GM18502 (cell line): ENCODE measurements at regions not wholly inside any gene's neighbourhood (a gene's known extent, or its start where the extent isn't known, plus 50 kb on each side); places are given as distances from the start of the nearest gene placed in this dataset.
"Not testable (repeated sequence)": the region's sequence is repeated elsewhere in the genome, so short reads cannot be mapped to it uniquely, and the experiment has no call there.

ENCODE experiments used
- ATAC-seq: cut with Tn5 transposase; IDR thresholded peaks from one replicate; pipeline ENCODE4 v1.9.1; 2021; ENCODE audit warnings: mild to moderate bottlenecking; ENCODE audit not compliant: unreplicated experiment, poor library complexity

DNA sequence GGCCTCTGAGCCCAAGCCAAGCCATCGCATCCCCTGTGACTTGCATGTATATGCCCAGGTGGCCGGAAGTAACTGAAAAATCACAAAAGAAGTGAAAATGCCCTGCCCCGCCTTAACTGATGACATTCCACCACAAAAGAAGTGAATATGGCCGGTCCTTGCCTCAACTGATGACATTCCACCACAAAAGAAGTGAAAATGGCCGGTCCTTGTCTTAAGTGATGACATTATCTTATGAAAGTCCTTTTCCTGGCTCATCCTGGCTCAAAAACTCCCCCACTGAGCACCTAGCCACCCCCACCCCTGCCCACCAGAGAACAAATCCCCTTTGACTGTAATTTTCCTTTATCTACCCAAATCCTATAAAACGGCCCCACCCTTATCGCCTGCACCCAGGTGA is 712.7 kb upstream of the PABPC4L start:
- ATAC-seq = not testable (repeated sequence)

DNA sequence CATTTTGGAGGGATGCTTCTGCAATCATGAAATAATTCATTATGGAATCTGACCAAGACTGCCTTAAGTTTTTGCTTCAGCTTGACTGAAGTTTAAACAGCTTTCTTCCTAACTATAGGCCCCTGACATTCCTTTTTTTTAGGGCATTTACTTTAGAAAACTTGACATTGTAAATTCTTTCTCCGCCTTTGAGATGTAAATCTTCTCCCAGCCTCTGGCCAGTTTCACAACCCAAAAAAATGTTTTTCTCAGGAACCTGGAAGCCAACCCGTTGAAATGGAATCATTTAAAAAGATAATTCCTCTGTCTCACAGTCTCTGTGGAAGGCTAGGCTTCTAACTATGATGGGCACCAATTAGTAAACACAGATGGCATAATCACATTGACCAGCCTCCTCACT is 710.4 kb upstream of the PABPC4L start:
- ATAC-seq = no peak

DNA sequence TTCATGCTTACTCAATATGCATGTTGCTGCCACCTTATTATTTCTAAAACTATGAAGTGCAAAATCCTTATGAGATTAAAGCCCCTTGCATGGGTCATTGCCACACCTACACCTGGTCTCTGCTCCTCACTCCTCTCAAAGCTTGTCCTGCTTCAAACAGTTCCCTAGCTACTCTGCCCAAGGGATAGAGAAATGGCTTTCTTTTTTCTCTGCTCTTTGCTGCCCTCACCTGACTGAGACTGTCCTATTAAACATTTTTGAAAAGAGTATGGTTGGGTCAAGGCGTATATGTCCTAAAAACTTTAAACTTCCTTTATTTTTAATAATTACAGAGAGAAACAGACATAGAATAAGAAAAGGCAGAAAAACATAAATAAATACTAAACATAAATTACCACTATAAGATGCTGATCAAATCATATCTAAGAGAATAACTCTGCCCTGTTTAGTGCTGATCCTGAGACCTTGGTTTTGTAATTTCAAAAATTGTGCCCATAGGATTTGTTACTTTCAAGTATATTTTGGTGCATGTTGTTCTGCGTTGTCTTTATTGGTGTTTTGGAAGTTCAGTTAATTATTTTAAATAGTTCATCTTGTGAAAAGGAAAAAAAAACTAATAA is 704.9 kb upstream of the PABPC4L start:
- ATAC-seq = no peak

DNA sequence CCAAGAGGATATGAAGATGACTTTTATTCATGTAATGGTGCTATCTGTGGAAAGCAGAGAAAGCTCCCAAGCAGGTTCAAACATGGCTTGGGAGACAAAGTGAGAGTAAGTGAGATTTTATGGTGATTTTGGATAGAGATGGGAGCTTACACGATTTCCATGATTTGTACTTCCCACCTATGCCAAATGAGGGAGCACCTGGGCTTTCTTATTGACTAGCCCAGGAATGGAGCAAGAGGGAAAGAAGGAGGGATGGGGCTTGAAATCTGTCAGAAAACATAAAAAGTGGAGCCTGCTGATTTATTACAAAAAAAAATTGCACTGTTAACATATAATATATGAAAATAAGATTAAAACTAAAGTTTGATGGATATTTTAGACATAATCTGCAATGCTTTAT is 703.5 kb upstream of the PABPC4L start:
- no peak for ATAC-seq

DNA sequence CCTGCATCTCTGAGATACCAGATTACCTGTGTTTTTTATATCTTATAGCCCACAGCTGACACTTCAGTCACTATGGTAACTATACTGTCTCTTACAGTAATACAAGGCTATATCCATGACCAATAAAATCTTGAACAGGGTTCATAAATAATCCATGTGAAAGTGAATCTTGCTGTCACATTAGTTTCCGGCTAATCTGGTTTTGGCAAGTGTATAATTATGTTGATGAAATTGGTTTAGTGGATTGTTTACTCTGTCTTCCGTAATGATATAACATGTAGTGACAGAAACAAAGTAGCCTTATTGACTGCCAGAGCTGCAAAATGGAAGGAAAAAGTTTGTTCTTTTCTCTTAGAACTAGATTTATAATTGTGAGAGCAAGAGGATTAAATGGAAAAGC is 686.6 kb upstream of the PABPC4L start:
- no peak for ATAC-seq

DNA sequence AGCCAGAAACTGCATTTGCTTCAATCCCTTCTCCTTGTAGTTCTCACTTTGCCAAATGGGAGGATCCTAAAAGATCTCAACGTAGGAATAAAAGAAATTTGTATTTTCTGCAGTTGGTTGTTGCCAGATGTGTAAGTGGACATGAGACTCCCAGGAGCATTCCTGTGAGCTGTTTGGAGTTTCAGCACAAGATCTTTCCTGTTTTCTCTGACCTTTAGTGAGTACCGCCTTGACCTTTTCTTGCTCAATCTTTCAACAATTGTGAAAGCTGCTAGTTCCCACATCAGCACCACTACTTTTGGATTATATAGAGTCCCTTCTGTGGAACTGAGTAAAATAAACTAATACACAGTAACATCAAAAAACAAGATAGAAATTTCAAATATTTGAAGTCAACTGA is 683.8 kb upstream of the PABPC4L start:
- ATAC-seq = no peak

DNA sequence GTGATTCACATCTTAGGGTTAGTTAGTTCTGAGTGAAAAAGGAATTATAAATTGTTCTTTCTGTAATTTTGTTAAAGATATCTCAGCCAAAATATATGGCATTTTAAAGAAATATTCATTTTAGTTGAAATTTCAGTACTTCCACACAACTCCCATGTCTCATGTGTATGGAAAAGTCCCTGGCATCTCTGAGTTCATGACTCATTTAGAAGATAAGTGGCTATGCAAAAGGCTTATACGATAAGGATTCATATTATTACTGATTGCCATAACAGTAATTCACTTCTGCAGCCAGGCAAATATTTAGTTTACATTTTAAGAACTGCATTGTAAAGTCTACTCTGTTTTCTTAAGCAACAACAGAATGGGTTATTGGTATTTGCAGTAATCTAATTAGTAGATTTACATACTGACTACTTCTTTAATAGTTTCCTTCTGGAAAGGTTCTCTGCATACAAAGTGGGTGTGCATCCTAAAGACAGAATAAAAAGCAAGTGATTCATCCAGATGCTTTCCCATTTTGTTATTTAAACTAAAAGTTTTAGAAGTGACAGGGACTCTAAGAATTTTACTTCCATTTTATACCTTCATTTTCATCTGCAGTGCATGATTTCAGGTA is 682.4 kb upstream of the PABPC4L start:
- ATAC-seq = no peak

DNA sequence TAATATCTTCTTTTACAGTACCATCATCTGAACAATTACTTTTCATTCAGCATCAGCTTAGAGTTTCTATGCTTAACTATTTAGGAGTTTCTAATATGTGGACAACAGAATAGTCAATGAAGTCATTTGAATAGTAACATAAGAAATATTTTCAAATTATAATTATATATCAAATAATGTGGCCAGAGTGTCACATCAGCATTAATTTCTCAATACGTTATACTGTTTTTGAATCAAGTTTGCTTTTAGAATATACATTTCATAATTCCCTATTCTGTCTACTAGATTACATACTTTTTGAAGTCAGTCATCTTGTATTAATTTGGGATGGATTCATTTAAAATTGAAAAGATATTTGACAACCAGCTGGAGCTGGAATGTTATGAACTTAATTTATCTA is 677.4 kb upstream of the PABPC4L start:
- no peak for ATAC-seq

DNA sequence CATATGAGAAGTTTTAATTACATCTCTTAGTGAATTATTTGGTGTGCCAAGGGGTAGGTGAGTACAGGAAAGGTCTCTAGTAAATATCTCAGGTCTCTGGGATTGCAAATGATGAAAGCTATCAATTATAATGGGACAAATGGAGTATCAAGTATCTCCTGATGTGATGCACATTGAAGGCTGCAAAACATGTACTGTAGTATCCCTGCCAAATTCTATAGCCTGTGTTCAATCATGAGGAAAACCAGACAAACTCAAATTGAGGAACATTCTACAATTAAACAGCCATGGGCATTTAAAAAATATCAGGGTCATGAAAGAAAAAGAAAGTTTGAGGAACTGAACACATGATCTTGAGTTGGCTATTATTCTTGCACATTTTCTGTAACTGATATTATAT is 665.4 kb upstream of the PABPC4L start:
- no peak for ATAC-seq

DNA sequence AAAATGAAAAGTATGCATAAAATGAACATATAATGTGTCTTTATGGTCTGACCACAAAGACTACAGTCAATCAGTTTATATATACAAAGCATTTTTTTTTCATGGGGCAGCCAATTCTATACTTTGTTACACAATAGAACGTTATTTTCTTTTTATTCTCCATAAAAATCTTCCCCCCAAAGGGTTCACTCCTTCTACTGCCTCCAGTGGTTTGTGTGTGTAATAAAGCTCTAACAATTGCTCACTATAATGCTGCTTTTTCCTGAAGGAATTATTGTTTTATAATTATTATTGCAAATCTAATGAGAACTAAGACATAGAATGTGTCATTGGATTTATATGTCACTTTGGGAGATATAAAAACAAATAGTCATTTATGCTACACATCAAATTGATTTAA is 664.1 kb upstream of the PABPC4L start:
- no peak for ATAC-seq

DNA sequence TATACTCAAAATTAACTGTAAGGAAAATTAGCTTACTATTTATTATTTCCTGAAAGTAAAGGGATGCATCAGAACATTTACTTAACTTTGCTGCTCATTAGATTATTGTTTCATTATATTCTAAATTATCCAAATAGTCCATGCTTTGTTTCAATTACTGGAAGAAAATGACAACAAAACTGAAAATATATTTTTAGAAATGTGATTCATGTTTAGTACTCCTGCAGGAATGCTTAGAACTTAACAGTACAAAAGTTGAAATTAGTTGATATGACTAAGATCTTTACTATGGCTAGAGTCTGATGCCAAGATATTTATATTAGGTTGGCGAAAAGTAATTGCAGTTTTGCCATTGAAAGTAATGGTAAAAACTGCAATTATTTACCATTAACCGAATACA is 660.5 kb upstream of the PABPC4L start:
- ATAC-seq = no peak

DNA sequence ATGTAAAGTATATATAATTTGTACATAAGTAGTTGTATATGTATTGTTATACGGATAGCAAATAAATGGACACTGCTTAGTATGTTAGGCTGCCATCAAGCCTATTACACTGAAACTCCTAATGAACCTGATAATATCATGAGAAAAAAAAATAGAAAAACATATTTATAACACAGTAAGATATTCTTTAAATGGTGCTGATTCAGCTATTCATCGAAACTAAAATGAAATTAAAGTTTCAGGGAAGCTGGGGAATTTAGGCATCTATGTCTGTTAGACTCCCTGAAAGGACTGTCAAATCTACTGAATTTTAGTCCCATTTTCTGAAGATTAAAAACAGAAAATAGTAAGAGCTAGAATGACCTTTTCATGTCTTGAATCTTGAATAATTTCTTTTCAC is 647.1 kb upstream of the PABPC4L start:
- no peak for ATAC-seq

DNA sequence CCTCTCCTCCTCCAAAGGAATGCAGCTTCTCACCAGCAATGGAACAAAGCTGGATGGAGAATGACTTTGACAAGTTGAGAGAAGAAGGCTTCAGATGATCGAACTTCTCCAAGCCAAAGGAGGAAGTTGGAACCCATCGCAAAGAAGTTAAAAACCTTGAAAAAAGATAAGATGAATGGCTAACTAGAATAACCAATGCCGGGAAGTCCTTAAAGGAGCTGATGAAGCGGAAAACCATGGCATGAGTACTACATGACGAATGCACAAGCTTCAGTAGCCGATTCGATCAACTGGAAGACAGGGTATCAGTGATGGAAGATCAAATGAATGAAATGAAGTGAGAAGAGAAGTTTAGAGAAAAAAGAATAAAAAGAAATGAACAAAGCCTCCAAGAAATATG is 629.2 kb upstream of the PABPC4L start:
- not testable (repeated sequence) for ATAC-seq

DNA sequence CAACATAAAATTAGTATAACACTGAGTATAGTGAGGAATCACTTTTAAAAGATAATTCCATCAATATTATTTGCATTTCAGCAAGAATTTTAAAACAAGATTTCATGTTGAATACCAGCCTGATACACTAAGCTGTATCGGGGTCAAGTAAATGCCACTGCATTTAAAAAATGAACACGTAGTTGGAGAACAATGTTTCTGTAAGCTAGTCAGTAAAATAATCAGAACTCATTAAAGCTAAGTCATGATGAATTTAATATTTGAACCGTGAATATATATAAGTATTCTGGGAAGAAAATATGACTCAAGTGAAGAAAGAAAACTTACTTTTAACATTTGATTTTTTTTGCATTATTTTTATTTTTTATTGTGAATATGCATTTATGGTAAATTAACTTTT is 611.0 kb upstream of the PABPC4L start:
- ATAC-seq = no peak

DNA sequence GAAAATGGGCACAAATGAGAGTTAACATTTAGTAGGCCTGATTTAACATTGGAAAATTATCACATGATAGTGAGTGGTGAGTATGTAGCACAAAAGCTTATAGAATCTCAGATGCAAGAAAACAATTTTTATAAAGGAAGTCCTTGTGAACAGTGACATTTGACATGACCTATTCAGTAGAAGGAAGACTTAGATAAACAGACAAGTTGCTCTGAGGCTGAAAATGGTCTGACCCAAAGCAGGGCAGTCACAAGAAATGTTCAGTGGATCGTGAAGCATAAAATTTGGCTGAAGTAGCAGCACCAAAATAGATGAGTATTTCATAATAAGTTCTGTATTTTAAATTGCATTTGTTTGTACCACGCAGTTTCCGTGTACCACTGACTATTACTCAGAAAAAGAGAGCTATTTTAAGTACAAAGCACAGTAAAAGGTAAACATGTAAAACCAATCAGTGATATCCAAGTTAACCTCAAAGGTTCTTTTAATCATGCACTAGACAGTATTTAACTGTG is 605.7 kb upstream of the PABPC4L start:
- ATAC-seq = no peak

DNA sequence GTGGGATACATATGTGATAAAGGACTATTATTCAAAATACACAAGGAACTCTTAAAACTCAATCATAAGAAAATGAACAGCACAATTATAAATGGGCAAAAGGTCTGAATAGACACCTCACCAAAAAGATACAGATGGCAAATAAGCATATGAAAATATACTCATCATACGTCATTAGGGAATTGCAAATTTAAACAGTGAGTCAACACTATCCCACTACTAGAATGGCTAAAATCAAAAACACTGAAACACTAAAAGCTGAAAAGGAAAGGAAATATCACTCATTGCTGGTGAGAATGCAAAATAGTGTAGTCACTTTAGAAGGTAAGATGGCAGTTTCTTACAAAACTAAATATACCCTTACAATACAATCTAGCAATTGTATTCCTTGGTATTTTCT is 597.0 kb upstream of the PABPC4L start:
- no peak for ATAC-seq

DNA sequence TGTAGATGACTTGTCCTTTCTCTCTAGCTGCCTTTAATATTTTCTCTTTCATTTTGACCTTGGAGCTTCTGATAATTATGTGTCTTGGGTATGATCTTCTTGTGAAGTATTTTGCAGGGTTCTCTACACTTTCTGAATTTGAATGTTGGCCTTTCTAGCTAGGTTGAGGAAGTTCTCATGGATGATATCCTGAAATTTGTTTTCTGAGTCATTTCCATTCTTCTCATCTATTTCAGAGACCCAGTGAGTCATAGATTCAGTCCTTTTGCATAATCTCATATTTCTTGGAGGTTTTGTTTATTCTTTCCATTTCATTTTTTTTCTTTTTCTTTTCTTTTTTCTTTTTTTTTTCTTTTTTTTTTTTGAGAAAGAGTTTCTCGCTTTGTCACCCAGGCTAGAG is 585.7 kb upstream of the PABPC4L start:
- ATAC-seq = no peak

DNA sequence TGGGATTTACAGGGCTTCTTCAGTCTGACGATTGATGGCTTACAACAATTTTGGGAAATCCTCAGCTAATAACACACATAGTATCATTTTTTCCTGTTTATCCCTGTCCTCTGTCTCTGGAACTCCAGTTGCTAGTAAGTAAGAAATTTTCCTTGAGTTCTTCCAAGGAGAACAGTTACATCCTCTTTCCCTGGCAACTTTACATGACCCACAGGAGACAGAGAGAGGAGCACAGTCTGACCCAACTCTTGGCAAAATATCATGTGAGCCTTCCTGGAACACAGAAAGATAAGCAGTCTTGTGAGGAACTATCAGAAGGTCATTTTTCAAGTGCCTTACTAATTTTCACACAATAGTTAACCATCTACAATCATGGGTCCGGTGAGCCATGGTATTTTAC is 578.7 kb upstream of the PABPC4L start:
- ATAC-seq = no peak

DNA sequence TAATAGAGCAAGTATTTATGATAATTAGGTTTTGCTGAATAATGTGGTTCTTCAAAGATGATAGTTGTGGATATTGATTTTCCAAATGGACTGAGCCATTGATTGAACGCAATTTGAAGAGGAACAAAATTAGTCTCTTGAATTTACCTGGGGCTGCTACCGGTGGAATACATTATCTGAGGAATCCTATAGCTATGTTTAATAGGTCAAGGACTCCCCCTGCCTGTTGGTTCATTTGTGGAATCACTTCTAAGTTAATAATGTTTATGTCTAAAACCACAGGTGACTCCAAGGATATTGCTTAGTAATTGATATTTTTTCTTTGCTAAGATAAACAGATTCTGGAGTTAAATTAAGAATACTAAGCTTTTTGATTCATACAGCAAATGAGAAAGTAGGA is 576.0 kb upstream of the PABPC4L start:
- ATAC-seq = no peak

DNA sequence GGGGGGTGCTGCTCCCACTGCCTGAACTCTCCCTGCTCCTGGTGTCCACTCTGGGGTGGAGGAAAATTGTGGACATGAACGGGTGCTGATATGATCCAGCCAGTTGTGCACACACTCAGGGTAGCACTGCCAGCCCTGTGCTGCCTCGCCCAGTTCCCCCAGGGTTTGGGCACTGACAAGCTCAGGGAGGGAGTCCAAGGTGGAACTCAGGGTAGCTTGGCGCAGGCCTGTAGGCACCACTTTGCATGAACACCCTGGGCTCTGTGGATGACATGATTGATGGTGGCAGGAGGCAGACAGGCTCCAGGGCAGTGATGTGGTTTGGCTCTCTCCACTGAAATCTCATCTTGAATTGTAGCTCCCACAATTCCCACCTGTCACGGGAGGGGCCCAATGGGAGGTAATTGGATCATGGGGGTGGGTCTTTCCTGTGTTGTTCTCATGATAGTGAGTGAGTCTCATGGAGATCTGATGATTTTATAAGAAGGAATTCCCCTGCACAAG is 572.0 kb upstream of the PABPC4L start:
- ATAC-seq = no peak

DNA sequence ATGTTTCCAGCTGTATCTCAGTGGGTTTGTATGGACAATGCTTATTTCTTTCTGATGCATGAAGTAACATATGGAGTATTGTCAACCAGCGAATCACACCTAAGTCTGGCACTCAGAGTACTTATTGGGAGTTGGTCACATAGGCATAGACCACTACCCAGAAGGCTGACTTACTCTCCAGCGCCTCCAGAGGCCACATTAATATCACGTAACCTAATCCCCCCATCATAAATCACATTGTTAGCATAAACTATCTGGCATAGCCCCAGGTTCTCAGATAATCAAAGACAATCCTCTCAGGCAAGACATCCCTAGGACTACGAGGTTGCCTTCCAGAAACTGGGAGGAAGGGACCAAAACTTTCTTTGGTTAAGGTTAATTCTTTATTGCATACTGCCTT is 560.5 kb upstream of the PABPC4L start:
- no peak for ATAC-seq

DNA sequence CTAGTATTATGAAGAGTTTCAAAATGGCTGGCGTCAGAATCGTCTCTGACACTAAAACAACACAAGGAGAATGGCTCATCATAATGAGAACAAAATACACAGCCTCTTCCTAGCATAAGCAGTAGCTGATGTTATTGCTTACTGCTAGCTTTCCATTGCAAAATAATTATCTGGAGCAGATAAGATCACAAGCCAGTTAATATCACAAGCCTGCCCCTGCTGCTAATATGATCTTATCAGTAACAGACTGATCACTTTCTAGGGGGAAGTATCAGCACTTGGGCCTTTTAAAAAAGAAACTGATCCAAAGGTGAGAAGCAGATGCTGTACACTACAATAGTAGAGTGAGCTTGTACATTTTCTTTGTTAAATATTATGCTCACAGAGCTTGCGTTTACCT is 554.8 kb upstream of the PABPC4L start:
- ATAC-seq = no peak
